C1 segment of cervical spinal cord (tissue), 14 donors: ENCODE measurements at regions not wholly inside any gene's neighbourhood (a gene's known extent, or its start where the extent isn't known, plus 50 kb on each side); places are given as distances from the start of the nearest gene placed in this dataset.
"Not testable (repeated sequence)": the region's sequence is repeated elsewhere in the genome, so short reads cannot be mapped to it uniquely, and the experiment has no call there.

Experiments
- DNase-seq, 14 donors: peaks; one replicate each; lab custom pipeline; 2025; lab: John Stamatoyannopoulos, UW

DNA sequence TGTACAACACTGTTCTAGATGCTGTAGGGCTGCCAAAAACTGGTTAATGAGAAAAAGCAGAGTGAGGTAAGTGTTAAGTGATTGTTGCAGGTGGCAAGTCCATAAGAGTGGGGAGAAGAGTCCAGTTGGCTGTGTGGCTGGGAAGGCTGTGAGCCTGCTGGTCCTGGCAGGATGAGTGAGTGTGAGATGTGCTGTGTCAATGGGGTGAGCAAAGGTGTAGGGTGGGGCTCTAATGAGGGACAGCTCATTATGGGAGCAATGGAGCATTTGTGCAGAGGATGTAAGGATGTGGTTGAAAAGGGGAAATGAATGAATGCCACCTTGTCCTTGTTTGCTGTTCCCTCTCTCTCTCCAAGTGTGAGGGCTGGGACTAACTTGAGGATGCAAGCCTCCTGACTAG lies 145.3 kb upstream of the ROPN1 start:
- no peak for DNase-seq

DNA sequence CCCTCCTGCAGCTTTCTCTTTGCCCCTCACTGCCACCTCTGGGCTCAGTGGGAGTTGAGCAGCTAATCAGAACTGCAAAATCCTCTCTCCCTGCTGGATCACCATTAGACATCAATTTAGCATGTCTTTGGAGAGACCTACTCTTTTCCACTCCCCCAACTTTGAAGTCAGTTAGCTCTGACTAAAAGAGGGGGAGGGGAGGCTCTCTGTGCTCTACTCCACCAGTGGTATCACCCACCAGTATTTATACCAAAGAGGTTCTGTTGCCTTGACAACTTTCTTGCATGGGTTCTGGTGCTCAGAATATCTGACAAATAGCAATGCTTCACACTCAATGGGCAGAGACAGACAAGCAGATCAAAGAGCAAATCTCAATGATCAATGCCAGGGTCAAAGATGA lies 146.2 kb upstream of the ROPN1 start:
- no peak for DNase-seq

DNA sequence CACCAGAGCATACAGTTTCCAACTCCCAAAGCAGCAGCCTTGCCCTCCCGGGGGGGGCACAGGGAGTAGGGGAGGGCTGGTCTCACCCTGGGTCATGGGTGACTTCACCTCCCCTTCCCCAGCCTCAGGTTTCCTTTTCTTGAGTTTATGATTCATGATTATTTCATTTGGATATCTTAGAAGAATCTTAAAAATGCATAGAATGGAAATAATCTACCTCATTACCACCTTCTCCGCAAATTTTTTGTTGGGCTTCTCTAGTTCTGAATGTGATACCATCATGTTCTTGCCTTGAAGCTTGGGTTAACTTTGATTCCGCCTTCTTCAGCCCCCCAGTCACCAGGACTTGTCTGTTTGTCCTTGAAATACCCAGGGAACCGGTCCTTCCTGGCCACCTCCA lies 148.8 kb upstream of the ROPN1 start:
- no peak for DNase-seq

DNA sequence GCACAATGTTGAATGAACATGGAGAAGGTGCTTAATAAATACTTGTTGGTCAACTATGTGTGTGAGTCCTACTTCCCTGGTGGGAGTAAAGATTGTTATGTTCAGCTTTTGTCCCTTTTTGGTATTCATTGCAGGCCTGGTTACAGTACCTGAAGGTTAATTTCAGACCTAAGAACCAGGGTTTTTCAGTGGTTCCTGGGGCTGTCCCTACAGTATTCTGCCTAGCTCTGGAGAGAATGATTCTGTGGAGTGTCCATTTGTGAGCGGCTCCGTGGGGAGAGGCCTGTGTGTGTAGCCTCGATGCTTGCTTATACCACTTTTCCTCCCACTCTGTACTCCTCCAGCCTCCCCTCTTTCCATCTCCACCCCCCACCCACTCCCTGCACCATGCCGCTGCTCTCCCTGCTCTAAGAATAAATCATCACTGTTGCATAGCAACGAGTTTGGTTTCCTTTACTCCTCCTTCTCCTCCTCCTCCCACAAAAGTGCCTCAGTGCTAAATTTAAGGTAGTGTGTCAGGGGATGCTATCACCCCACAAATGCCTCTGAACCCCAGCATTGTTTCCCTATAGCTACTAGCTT lies 150.6 kb upstream of the ROPN1 start:
- no peak for DNase-seq

DNA sequence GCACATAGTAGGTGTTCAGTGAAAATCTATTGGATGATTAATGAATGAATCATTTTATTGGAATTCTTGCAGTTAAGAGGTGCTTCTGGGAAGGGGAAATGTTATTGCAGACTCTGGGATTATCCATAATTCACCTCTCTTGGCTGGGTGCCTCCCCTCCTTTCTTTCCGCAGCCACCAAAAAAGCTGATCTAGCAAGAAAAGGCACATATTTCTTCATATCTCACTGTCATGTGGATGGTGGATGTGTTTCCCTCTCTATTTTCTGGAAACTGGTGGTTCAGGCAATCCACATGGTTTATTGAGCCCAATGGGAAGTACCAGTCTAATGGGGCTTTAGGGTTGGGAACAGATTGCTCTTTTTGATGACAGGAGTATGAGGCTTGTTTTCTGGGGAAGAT lies 151.1 kb upstream of the ROPN1 start:
- DNase-seq = no peak

DNA sequence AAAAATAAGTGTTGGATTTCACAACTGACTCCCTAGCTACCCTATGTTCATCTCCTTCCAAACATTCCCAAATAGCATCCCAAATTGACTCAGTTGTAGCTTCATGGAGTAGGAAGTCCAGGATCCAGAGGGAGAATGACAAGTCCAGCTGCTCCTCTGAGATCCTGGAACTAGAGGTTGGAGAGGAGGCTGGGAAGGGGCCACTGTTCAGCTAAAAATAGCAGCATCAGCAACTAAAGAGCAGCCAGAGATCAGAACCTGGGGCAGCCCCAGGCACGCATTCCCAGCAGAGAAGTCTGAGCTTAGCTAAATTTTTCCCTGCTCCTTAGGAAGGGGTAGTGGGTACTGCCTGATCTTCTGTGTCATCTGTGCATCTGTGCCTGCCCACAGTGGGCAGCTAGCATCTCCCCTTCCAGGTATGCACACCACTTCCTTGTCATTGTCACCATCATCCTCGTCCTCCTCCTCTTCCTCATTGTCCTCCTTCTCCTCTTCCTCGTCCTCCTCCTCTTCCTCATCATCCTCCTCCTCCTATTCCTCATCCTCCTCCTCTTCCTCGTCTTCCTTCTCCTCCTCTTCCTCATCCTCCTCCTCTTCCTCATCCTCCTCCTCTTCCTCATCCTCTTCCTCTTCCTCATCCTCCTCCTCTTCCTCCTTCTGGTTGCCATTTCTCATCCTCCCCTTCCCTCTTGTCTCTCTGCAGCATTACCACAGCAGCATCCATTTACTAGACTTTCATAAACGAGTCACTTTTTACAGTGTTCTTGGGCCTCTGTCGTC lies 152.3 kb upstream of the ROPN1 start:
- no peak for DNase-seq

DNA sequence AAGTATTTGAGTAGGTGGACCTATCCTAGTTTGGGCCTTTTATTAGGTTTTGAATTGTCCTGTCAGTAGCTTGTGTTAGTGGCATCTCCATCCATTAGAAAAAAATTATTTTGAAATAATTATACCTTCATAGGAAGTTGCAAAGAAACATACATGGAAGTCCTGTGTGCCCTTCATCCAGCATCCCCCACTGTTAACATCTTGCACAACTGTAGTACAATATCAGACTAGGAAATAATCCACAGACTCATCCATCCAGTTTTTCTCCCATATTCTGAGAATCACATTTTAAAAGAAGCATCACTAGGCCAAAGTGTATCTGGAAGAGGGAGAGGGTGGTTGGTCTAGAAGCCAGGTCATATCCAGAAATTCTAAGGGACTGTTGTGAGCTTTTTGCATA lies 155.5 kb upstream of the ROPN1 start:
- no peak for DNase-seq

DNA sequence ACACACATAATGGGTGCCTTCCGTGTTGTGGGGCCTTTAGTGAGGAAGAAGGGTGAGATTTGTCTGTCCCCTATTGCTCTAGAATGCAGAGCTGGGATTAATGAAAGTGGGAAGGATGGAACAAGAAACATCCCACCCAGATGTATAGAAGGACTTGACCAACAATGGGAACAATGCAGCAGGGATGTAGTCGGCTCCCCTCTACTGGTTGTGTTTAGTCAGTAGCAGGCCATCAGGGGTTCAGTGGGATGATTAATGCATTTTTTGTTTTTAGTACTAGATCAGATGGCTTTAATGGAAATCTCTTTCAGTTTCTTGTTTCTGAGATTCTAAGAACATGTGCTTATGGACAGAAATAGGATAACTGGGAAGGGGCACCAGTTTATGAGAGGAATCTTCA lies 156.0 kb upstream of the ROPN1 start:
- no peak for DNase-seq

DNA sequence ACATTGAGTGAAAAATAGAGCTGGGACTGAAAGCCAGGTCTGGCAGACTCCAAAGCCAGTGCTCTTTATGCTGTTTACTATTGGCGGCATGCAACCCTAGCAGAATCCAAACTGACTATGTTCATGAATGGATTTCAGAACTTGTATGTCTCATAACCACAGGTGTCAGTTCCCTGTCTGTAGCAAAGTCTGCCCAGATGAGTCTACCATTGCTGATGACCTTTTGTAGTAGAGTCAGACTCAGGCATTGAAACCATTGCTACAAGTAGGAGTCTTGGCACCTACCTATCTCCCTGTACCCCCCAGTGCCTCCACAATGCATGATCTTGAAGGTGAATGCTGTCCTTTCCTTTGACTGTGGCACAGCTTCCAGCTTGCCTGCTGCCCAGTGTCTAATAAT lies 157.2 kb upstream of the ROPN1 start:
- no peak for DNase-seq

DNA sequence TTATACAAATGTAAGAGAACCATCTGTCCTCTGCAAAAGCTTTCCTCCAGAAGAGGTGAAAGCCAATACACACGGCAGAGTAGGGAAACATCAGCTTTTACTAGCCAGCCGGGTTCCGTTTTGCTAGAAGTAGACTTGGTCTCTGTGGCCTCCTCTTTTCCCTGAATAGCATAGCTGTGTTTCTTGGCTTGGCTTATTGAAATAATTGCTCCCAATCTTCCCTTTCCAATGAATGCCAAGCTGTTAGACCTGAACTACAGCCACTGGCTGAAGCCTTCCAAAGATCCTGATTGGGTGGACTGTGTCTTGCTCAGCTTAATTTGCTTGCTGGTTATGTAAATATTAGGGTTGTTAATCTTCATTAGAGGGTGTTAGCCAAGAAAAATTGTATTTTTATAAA lies 157.8 kb upstream of the ROPN1 start:
- DNase-seq = no peak

DNA sequence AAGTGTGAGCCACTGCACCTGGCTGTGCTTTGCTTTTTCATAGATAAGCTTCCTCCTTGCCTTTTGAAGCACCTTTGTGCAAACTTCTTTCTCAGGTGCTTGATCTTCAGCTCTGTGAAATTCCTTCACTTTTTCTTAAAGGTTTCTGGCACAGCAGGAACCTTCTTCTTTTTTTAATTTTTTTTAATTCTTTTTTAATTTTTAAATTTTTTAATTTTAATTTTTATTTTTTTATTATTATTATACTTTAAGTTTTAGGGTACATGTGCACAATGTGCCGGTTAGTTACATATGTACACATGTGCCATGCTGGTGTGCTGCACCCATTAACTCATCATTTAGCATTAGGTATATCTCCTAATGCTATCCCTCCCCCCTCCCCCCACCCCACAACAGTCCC lies 161.0 kb upstream of the ROPN1 start:
- DNase-seq = not testable (repeated sequence)

DNA sequence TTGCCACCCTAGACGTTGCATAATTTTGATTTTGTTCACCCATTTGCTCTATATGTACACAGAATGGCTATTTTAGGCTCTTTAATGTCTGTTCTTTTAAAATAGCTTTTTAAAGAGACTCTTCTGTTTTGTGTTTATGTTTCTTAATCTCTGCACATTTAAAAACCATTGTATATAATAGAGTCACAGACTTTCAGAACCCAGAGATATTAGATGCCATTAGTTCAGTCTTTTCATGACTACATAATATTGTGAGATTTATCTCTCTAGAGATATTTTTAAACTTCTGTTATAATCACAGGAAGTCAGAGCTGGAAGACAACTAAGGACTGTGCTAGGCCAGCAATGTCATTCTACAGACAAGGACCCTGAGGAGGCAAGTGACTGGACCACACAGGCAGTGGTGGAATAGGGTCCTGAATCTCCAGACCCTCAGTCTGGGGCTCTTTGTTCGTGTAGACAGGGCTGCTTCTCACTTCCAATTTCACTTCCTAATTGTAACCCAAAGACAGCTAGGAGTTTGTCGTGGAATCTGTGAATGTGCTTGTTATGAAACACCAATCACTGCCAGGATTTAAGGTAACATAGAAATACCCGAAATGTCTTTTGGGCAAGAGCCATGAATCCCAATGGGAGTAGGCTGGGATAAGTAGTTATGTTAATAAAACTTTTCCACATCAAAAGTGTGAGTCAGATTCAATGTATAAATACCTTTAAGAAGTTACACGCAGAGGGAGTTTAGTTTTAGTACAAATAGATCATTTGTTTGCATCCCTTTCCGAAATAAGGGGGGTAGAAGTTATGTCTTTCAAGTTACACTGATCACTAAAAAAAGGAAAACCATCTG lies 165.2 kb upstream of the ROPN1 start:
- DNase-seq = no peak

DNA sequence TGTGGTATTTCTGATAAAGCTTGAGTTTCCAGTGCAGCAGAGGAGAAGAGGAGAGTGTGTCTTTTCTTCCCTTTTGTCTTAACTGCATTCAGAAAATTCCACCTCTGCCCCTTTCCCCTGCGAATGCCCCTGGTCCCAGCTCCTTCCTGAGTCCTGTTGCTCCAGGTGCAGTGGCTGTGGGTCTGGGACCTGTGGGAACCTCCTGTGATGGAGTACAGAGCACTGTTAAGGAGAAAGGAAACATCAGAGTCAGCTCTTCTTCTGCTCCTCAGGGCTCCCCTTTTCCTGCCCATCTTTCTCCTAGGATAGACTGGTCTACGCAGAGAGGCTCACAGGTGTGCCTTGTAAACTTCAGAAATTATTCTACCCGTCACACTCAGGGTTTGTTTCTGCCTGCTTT lies 165.8 kb upstream of the ROPN1 start:
- no peak for DNase-seq

DNA sequence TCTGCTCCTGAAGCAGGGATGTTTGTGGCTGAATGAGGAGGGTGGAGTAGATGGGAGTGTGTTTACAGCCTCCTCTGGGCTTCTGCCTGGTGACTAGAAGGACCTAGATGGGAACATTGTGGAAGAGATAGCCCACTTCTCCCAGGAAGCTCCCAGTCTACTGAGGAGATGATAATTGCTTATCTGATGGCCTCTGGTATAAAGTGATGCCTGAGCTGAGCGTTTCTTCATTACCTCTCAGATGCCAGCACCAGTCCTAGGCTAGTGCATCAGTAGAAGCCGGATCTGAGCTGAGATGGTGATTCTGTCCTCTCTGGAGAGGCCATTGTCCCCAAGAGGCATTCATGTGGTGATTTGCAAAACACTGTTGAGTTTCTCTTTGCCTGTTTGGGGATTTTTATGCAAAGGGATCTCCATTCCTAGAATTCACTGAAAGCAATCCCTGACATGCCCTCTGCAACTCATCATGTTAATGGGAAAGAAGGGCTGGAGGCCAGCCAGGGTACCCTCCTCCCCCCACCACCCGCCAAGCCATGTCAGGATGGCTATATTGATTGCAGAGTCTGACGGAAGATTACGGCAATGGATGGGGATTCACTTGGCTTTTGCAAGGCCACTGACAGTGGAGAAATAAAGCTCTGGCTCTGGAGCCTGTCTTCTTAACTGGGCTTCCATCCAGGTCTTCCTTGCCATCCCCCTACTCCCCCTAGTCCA lies 166.4 kb upstream of the ROPN1 start:
- DNase-seq = no peak

DNA sequence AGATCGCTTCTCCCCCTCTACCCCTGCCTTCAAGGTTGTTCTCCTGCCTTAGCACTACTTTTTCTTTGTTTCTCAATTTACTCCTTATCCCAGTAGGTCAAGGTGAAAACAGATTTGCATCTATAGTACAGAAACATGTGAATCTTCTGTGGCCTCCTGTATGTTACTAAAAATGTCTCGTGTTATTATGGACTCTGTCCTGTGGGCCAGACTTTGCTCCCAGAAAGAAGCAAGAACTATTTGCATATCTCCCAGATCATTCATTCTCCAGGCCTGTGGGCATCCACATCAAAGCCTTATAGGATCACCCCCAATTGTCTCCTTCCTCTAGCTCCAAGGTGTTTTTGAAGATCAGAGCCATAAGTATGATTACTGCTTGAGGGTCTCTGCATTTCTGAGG lies 169.5 kb upstream of the ROPN1 start:
- DNase-seq = no peak

DNA sequence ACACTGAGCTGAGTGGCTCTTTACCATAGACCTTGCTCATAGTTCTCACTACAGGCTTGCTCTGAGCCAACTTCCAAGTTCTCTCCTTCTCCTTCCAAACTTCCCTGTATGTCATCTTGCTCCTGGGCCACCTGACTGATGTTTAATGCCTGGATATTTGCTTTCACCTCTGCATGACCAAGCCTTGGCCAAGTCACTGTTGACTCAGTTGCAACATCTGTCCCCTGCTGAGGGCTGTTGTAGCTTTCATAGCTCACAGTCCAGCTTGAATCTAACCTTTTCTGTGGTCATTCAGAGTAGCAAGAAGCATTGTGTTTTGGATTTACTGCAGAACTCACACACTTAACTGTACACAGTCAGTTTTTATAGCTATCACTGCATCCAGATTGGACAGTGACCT lies 171.8 kb upstream of the ROPN1 start:
- DNase-seq = no peak

DNA sequence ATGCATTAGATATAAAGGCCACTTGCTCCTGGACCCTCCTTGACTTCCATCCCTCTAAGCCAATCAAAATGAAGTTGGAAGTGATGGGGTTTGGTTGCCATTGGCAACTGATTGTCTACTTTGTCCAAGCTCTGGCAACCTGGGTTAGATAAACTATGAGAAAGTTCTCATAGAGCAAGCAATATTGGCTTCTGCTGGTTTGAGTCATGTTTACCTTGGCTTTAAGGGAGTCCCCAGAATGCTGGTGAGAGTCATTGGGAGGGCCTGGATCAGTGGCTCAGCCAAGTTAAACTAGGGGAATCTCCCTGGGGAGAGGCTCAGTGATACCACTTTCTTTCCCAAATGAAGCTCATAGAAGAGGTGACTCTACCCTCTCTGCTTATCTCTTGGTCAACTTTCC lies 176.3 kb upstream of the ROPN1 start:
- DNase-seq = no peak

DNA sequence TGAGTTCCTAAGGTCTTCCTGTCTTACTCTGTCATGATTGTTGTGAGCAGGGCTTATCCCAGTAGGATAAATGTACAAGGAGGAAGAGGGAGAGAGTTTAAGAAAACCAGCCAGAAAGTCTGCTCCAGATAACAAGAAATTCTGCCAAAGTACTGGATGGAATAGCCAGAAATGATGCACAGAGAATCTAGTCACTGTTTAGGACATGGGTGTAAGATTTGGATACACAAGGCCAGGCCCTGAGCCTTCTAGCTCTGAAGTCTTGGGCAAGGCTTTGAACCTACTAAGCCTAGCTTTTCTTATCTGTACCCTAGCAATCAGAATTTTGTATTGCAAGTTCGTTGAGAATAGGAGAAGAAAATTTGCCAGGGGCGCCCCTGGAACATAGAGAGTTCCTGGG lies 180.4 kb upstream of the ROPN1 start:
- DNase-seq = no peak

DNA sequence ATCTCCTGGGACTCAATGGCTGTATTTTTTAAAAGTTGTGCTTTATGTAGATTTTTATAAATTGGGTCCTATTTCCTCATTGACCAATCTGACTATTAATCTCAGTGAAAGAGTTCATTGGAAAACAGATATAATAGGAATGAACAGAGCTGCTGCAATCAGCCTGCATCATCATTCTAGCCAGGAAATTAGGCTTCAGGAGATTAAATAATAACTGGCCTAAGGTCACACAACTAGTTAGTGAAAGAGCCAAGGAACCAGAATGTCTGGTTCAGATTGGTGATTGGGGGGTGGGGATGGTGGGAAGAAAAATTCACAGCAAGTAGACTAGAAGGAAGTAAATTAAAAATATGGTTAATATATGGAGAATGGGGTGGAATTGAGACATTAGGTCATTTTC lies 180.9 kb upstream of the ROPN1 start:
- no peak for DNase-seq

DNA sequence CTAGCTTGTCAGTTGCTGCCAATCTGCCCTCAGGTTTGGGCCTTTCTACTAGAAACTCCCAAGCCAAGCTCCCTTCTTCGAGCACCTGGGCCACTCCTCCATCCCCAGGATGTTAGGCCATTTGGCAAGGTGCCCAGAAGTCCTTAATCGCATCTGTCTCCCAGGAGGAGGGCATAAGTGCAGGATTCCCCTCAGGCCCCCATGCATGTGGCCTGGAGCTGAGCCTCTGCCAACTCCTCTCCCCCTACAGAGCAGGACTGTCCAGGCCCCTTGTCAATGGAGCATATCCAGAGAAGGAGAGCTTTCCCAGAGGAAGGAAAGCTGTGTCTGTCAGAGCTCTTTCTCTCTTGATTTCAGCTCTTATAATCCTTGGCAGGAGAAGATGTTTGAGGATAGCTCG lies 182.6 kb upstream of the ROPN1 start:
- DNase-seq = no peak

DNA sequence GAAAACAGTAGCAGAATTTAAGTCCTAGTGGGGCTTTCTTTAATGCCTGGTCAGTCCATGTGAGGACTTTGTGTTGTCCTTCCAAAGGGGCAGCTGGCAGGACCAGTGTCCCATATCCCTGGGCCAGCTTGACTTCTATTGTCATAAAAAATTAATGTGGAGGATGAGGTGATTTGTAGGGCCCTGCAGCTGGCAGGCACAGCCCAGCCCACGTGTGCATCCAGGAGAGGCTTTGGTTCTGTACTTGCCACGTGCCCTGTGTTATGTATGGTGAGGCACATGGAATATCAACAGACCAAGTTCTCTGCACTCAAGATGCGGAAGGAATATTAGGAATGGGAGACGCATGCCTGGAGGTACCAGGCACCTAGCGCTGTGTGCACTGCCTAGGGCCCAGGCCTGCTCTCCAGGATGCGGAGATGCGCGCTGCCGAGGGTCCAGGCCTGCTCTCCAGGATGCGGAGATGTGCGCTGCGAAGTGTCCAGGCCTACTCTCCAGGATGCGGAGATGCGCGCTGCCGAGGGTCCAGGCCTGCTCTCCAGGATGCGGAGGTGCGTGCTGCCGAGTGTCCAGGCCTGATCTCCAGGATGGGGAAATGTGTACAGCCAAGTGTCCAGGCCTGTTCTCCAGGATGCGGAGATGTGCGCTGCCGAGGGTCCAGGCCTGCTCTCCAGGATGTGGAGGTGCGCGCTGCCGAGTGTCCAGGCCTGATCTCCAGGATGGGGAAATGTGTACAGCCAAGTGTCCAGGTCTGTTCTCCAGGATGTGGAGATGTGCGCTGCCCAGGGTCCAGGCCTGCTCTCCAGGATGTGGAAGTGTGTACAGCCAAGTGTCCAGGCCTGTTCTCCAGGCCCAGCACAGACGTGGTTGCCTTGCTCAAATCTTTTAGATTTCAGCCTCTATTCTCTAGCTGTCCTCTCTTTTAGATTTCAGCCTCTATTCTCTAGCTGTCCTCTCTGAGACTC lies 183.3 kb upstream of the ROPN1 start:
- no peak for DNase-seq
